K562 (cell line): ENCODE measurements at regions not wholly inside any gene's neighbourhood (a gene's known extent, or its start where the extent isn't known, plus 50 kb on each side); places are given as distances from the start of the nearest gene placed in this dataset.
A peak's percentile ranks its signal among the peaks of the same experiment; 100 is the strongest.

Source experiments
- ATAC-seq: fragments of 200-7000 bp; cut with Tn5 transposase; 3 replicates; pipeline ENCODE4 v1.9.1; 2020; ENCODE audit warnings: moderate library complexity
- BruUV-seq: library from RNA; stranded (reverse); fragments of 400-500 nt; replicated peaks from 2 replicates; lab custom pipeline; 2021; lab: Mats Ljungman, UMichigan
- CTCF ChIA-PET: fragments of 300-600 bp; formaldehyde crosslinking; extraction: SDS; loops from one replicate; lab custom pipeline; 2021; ENCODE audit warnings: low intra/inter-chr PET ratio; lab: Yijun Ruan, JAX
- POLR2A ChIA-PET: fragments of 300-600, 350-650 bp; sonication (Branson Sonifier 250); formaldehyde crosslinking; extraction: SDS; loops from one replicate; lab custom pipeline; 2021; ENCODE audit warnings: antibody characterized with exemption, inconsistent platforms; lab: Yijun Ruan, JAX
- DNase-seq, 4 experiments: peaks; one replicate each; pipeline versions ENCODE4 v3.0.0 to v3.0.0-alpha.2; 2011 to 2018; ENCODE audit warnings: low spot score in 3 of 4, mixed read lengths in 3 of 4; ENCODE audit errors: extremely low read depth in 1 of 4
- FAIRE-seq: peaks from 2 replicates; lab custom pipeline; 2011; peaks lifted over from hg19 to GRCh38; lab: Jason Lieb, UNC
- H2AFZ ChIP-seq: 2 replicates; pipeline ENCODE4 v1.6.0; 2011; ENCODE audit warnings: low read depth, low read length, control low read depth, inconsistent platforms
- H3K27ac ChIP-seq: fragments of 200-600 bp; 3 replicates; pipeline ENCODE4 v1.8.0; 2011; ENCODE audit warnings: low read depth, mild to moderate bottlenecking, control low read depth, inconsistent platforms, low read length, moderate library complexity, mixed read lengths; ENCODE audit errors: extremely low read depth
- H3K27me3 ChIP-seq, 2 experiments: fragments of 300-600 bp in 1 of 2; 2 replicates in 1 of 2; 3 replicates in 1 of 2; pipeline versions ENCODE4 v1.6.0 to v1.8.0; 2011; ENCODE audit warnings: inconsistent platforms in 2 of 2, low read length in 2 of 2, mild to moderate bottlenecking in 1 of 2, mixed read lengths in 1 of 2, moderate library complexity in 1 of 2; ENCODE audit not compliant: control insufficient read depth in 2 of 2, insufficient read depth in 2 of 2
- H3K36me3 ChIP-seq: fragments of 300-600 bp; 3 replicates; pipeline ENCODE4 v1.8.0; 2011; ENCODE audit warnings: mild to moderate bottlenecking, low read length, inconsistent platforms; ENCODE audit not compliant: control insufficient read depth, insufficient read depth
- H3K4me1 ChIP-seq, 2 experiments: fragments of 200-600 bp in 1 of 2; replicated peaks in 1 of 2; 2 replicates in 1 of 2; 3 replicates in 1 of 2; pipeline versions ENCODE4 v1.5.1 to v1.8.0; 2011; ENCODE audit warnings: inconsistent platforms in 2 of 2, low read length in 2 of 2, mild to moderate bottlenecking in 1 of 2, mixed read lengths in 1 of 2, moderate library complexity in 1 of 2; ENCODE audit not compliant: control insufficient read depth in 2 of 2, insufficient read depth in 2 of 2
- H3K4me2 ChIP-seq: 2 replicates; pipeline ENCODE4 v1.6.1; 2011; ENCODE audit warnings: low read length, control low read depth, inconsistent platforms, mixed read lengths; ENCODE audit not compliant: insufficient read depth
- H3K4me3 ChIP-seq: fragments of 200-600 bp; sonication (generic), shearing (Covaris generic); 2 replicates; pipeline ENCODE4 v1.5.1; 2016; ENCODE audit warnings: control low read depth, inconsistent platforms
- H3K79me2 ChIP-seq: fragments of 200-600 bp; 3 replicates; pipeline ENCODE4 v1.8.0; 2011; ENCODE audit warnings: low read length, inconsistent platforms; ENCODE audit not compliant: control insufficient read depth, insufficient read depth
- H3K9ac ChIP-seq, 2 experiments: 2 replicates each; pipeline versions ENCODE4 v1.6.0 to v1.6.1; 2011; ENCODE audit warnings: low read depth in 2 of 2, low read length in 2 of 2, control low read depth in 1 of 2, inconsistent platforms in 1 of 2, mild to moderate bottlenecking in 1 of 2, mixed read lengths in 1 of 2; ENCODE audit not compliant: insufficient read depth in 1 of 2
- H3K9me1 ChIP-seq: one replicate; pipeline ENCODE4 v1.6.0; 2011; ENCODE audit warnings: inconsistent platforms, mild to moderate bottlenecking, low read length, moderate library complexity; ENCODE audit not compliant: control insufficient read depth, insufficient read depth
- H3K9me3 ChIP-seq: replicated peaks from 2 replicates; pipeline ENCODE4 v1.5.1; 2011; ENCODE audit warnings: low read depth, low read length, inconsistent platforms; ENCODE audit not compliant: control insufficient read depth, insufficient read depth
- H4K20me1 ChIP-seq: replicated peaks from 2 replicates; pipeline ENCODE4 v1.6.1; 2011; ENCODE audit warnings: low read length, inconsistent platforms, mixed read lengths; ENCODE audit not compliant: control insufficient read depth, insufficient read depth
- ATF7 ChIP-seq: fragments of 450-650 bp; IDR thresholded peaks from 2 replicates; pipeline ENCODE4 v1.7.1; 2014; ENCODE audit warnings: mild to moderate bottlenecking, moderate library complexity
- C11orf30 ChIP-seq: fragments of 450-650 bp; IDR thresholded peaks from 2 replicates; pipeline ENCODE4 v1.6.1; 2016; ENCODE audit warnings: low read depth, mild to moderate bottlenecking
- CBFA2T3 ChIP-seq: fragments of 450-650 bp; IDR thresholded peaks from 2 replicates; pipeline ENCODE4 v1.6.1; 2017
- CEBPB ChIP-seq: fragments of 450-650 bp; IDR thresholded peaks from 2 replicates; pipeline ENCODE4 v1.6.1; 2016; ENCODE audit warnings: missing genetic modification characterization, missing compliant biosample characterization
- CEBPG ChIP-seq, 3 experiments: fragments of 200-800 bp in 1 of 3; sonication (Bioruptor generic) in 1 of 3; sonication (generic) in 1 of 3; formaldehyde crosslinking in 1 of 3; IDR thresholded peaks in 2 of 3; conservative IDR thresholded peaks in 1 of 3; 2 replicates each; pipeline versions ENCODE4 v1.6.1 to v1.8.0; 2016 to 2022; ENCODE audit warnings: missing compliant biosample characterization in 2 of 3, missing genetic modification characterization in 2 of 3, mild to moderate bottlenecking in 1 of 3, missing genetic modification reagents in 1 of 3
- ELF1 ChIP-seq: fragments of 200-800 bp; sonication (Bioruptor generic); IDR thresholded peaks from 2 replicates; pipeline ENCODE4 v1.6.1; 2016; ENCODE audit warnings: missing genetic modification characterization, missing compliant biosample characterization
- ETV1 ChIP-seq: fragments of 450-650 bp; conservative IDR thresholded peaks from 2 replicates; pipeline ENCODE4 v1.6.1; 2016; ENCODE audit warnings: missing genetic modification characterization, control low read depth, low read depth, missing compliant biosample characterization
- FOSL1 ChIP-seq: fragments of 200-800 bp; sonication (Bioruptor generic); conservative IDR thresholded peaks from 2 replicates; pipeline ENCODE4 v1.6.1; 2016; ENCODE audit warnings: missing genetic modification characterization, missing compliant biosample characterization
- JUN ChIP-seq, 2 experiments: sonication (generic) in 1 of 2; formaldehyde crosslinking in 1 of 2; IDR thresholded peaks; 2 replicates each; pipeline versions ENCODE4 v1.6.1 to v1.8.0; 2012 to 2022; ENCODE audit warnings: borderline replicate concordance in 2 of 2, mild to moderate bottlenecking in 2 of 2, improper control_type of control experiment in 1 of 2, low read depth in 1 of 2, low read length in 1 of 2, missing genetic modification reagents in 1 of 2
- MAFG ChIP-seq: fragments of 450-650 bp; conservative IDR thresholded peaks from 2 replicates; pipeline ENCODE4 v1.6.1; 2016; ENCODE audit warnings: missing genetic modification characterization, missing compliant biosample characterization
- MEF2D ChIP-seq: conservative IDR thresholded peaks from 2 replicates; pipeline ENCODE4 v1.6.1; 2016; ENCODE audit warnings: low read depth, missing genetic modification characterization, missing compliant biosample characterization
- NFE2 ChIP-seq: IDR thresholded peaks from 2 replicates; pipeline ENCODE4 v1.6.1; 2014; ENCODE audit warnings: antibody characterized with exemption, low read depth
- RNF2 ChIP-seq: sonication (generic); IDR thresholded peaks from 2 replicates; pipeline ENCODE4 v1.6.1; 2016
- TCF7L2 ChIP-seq: fragments of 150-350 bp; IDR thresholded peaks from 2 replicates; pipeline ENCODE4 v1.6.1; 2016; ENCODE audit warnings: low read depth, mild to moderate bottlenecking, low read length, moderate library complexity
- TRIM24 ChIP-seq, 2 experiments: fragments of 450-650 bp; IDR thresholded peaks; 2 replicates each; pipeline ENCODE4 v1.6.1; 2016
- ZBTB1 ChIP-seq: sonication (generic); formaldehyde crosslinking; IDR thresholded peaks from 2 replicates; pipeline ENCODE4 v1.8.1; 2023; ENCODE audit warnings: missing genetic modification reagents, low read depth, mild to moderate bottlenecking, borderline replicate concordance
- ZNF143 ChIP-seq: sonication (generic); formaldehyde crosslinking; IDR thresholded peaks from 2 replicates; pipeline ENCODE4 v1.9.0; 2022; ENCODE audit warnings: mild to moderate bottlenecking, missing genetic modification reagents
- ZNF316 ChIP-seq: fragments of 450-650 bp; IDR thresholded peaks from 2 replicates; pipeline ENCODE4 v1.6.1; 2016
- WGBS: fragments of 100-300 bp; shearing (Covaris generic); methylation state at CpG from one replicate; pipeline ENCODE4 v1.1.6; 2016; ENCODE audit warnings: low coverage, mixed read lengths; ENCODE audit not compliant: insufficient coverage; ENCODE audit errors: missing lambda C conversion rate; 5-methylcytosine and 5-hydroxymethylcytosine counted together
- in situ Hi-C: fragments of 300-500 bp; cut with MboI; formaldehyde crosslinking; loops from 4 replicates; pipeline ENCODE4 v1.15.0; 2018; ENCODE audit warnings: inconsistent platforms, mixed read lengths
- intact Hi-C: fragments of 100-400 bp; cut with micrococcal nuclease; formaldehyde crosslinking; loops from 2 replicates; pipeline ENCODE4 v1.14.2; 2022
- TF ChIP-seq, protein P1 (sequence below), 2 experiments: fragments of 450-650 bp in 1 of 2; sonication (generic) in 1 of 2; formaldehyde crosslinking in 1 of 2; IDR thresholded peaks in 1 of 2; conservative IDR thresholded peaks in 1 of 2; 2 replicates each; pipeline versions ENCODE4 v1.6.1 to v1.8.1; 2016 to 2023; ENCODE audit warnings: mild to moderate bottlenecking in 2 of 2, moderate library complexity in 2 of 2, inconsistent platforms in 1 of 2, missing genetic modification reagents in 1 of 2
- TF ChIP-seq, protein P2 (sequence below): fragments of 450-650 bp; formaldehyde crosslinking; IDR thresholded peaks from 2 replicates; pipeline ENCODE4 v1.4.0; 2022; ENCODE audit warnings: mild to moderate bottlenecking, moderate library complexity
- TF ChIP-seq, protein P3 (sequence below): fragments of 450-650 bp; IDR thresholded peaks from 2 replicates; pipeline ENCODE4 v1.6.1; 2016; ENCODE audit warnings: missing biosample characterization, missing genetic modification characterization

DNA sequence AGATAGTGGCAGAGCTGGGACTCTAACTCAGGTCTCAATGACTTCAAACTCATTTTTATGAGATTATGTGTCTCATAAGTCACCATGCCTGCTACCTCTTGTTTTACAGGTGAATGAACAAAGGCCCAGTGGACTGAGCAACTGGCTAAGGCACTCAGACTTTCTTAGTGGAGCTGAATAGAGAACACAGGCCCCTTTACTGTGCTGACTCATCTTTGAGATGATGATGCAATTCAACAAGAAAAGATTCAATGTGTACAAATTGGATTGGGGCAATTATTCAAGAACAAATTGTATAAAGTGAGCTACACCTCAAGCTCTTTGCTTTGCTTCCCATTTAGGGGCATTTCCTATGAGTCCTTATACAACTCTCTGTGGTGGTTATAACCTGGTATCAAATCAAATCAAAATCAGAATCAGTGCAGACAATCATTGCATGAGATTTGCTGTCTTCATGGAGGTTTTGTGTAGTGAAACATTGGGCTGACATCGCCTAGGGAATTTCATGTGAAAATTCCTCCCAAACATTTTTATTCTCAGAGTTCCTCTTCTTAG is 84.3 kb upstream of the PPP2R2B start:
- ChIA-PET CTCF (interaction anchor here (0.5 kb wide), 1 partner anchor 395 kb away, joined by 3 read pairs; no protein-coding TSS in a partner anchor), POLR2A (interaction anchor here (0.8 kb wide), 1 partner anchor 446 kb away, joined by 4 read pairs; no protein-coding TSS in a partner anchor)
- Histone ChIP-seq H3K36me3 (no peaks in the 10 kb centered on the region), H3K4me1 (no peaks in the 10 kb centered on the region), H3K9me3 (no peaks in the 10 kb centered on the region), H3K79me2 (no peaks in the 10 kb centered on the region), H3K9ac (no peak overlapping the region), H3K4me3 (no peak overlapping the region), H3K27me3 (no peaks in the 10 kb centered on the region), H3K27ac (no peak overlapping the region), H2AFZ (no peak overlapping the region), H4K20me1 (no peaks in the 10 kb centered on the region), H3K9me1 (no peaks in the 10 kb centered on the region), H3K4me2 (no peak overlapping the region)
- DNase-seq: peak in 1 of 4 experiments; percentile 4
- BruUV-seq: no TSS peak
- intact Hi-C loops: loop anchor here (10.0 kb wide), 1 partner anchor 298 kb away; no protein-coding TSS in a partner anchor
- FAIRE-seq: no peak
- WGBS: 14% methylated on average over 1 of the region's 1 CpG
- ATAC-seq: peak; percentile 75
- in situ Hi-C loops: loop anchor here (25.0 kb wide), 1 partner anchor 651 kb away; no protein-coding TSS in a partner anchor
- no peak for TF ChIP-seq MEF2D (tag)
- TF ChIP-seq C11orf30: peak; percentile 81
- peak; percentile 84 for TF ChIP-seq CEBPB (tag)
- TF ChIP-seq, protein P1, sequence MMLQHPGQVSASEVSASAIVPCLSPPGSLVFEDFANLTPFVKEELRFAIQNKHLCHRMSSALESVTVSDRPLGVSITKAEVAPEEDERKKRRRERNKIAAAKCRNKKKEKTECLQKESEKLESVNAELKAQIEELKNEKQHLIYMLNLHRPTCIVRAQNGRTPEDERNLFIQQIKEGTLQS (IDR thresholded peaks at IDR 0.05): peak; percentile 97
- TF ChIP-seq, protein P1 (CRISPR knock-in tag; conservative IDR thresholded peaks at IDR 0.05): no peak
- TF ChIP-seq TRIM24 (IDR thresholded peaks at IDR 0.05): peak; percentile 30 to 49; a peak in 1 of 4 replicates
- TF ChIP-seq MAFG (tag): peak; percentile 65
- no peak for TF ChIP-seq ETV1 (tag)
- peak; percentile 51 for TF ChIP-seq CEBPG (CRISPR knock-in tag; IDR thresholded peaks at IDR 0.05)
- TF ChIP-seq CEBPG (tag; conservative IDR thresholded peaks at IDR 0.05 in 1 of 2, IDR thresholded peaks at IDR 0.05 in 1 of 2): peak; percentile 90 to 91
- TF ChIP-seq, protein P2, sequence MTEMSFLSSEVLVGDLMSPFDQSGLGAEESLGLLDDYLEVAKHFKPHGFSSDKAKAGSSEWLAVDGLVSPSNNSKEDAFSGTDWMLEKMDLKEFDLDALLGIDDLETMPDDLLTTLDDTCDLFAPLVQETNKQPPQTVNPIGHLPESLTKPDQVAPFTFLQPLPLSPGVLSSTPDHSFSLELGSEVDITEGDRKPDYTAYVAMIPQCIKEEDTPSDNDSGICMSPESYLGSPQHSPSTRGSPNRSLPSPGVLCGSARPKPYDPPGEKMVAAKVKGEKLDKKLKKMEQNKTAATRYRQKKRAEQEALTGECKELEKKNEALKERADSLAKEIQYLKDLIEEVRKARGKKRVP (CRISPR knock-in tag): peak; percentile 74
- TF ChIP-seq JUN (IDR thresholded peaks at IDR 0.05; ENCODE audit: borderline replicate concordance, low read depth, low read length): 0 out of 2 replicates have a peak, but pooled peaks have one; percentile 43
- TF ChIP-seq JUN (CRISPR knock-in tag; IDR thresholded peaks at IDR 0.05; ENCODE audit: borderline replicate concordance): no peak
- no peak for TF ChIP-seq RNF2
- peak; percentile 34 for TF ChIP-seq FOSL1 (tag)
- TF ChIP-seq, protein P3, sequence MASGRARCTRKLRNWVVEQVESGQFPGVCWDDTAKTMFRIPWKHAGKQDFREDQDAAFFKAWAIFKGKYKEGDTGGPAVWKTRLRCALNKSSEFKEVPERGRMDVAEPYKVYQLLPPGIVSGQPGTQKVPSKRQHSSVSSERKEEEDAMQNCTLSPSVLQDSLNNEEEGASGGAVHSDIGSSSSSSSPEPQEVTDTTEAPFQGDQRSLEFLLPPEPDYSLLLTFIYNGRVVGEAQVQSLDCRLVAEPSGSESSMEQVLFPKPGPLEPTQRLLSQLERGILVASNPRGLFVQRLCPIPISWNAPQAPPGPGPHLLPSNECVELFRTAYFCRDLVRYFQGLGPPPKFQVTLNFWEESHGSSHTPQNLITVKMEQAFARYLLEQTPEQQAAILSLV (tag): 0 out of 2 replicates have a peak, but pooled peaks have one; percentile 20
- no peak for TF ChIP-seq ZBTB1 (CRISPR knock-in tag)
- TF ChIP-seq TCF7L2: no peak
- 0 out of 2 replicates have a peak, but pooled peaks have one; percentile 19 for TF ChIP-seq ATF7
- no peak for TF ChIP-seq ZNF143 (CRISPR knock-in tag)
- TF ChIP-seq ZNF316: peak; percentile 80
- peak; percentile 73 for TF ChIP-seq NFE2
- no peak for TF ChIP-seq CBFA2T3
- no peak for TF ChIP-seq ELF1 (tag)
